GM23248 (cell line): ENCODE measurements at regions not wholly inside any gene's neighbourhood (a gene's known extent, or its start where the extent isn't known, plus 50 kb on each side); places are given as distances from the start of the nearest gene placed in this dataset.

Source experiments
- DNase-seq: peaks from one replicate; pipeline ENCODE4 v3.0.0-alpha.2; 2015
- H2AFZ ChIP-seq: fragments of 200-600 bp; sonication (generic); 2 replicates; pipeline ENCODE4 v1.6.1; 2016; ENCODE audit warnings: antibody characterized with exemption
- H3F3A ChIP-seq: fragments of 200-600 bp; sonication (generic); 2 replicates; pipeline ENCODE4 v1.6.1; 2016; ENCODE audit warnings: mild to moderate bottlenecking, antibody characterized with exemption, mixed run types; ENCODE audit not compliant: insufficient read depth
- H3K27ac ChIP-seq: fragments of 200-600 bp; sonication (generic); 2 replicates; pipeline ENCODE4 v1.5.1; 2016; ENCODE audit warnings: mild to moderate bottlenecking
- H3K27me3 ChIP-seq: fragments of 200-600 bp; sonication (generic); replicated peaks from 2 replicates; pipeline ENCODE4 v1.6.1; 2016; ENCODE audit warnings: mild to moderate bottlenecking; ENCODE audit not compliant: insufficient read depth
- H3K36me3 ChIP-seq: fragments of 200-600 bp; sonication (generic); 2 replicates; pipeline ENCODE4 v1.6.1; 2016; ENCODE audit warnings: low read depth, mild to moderate bottlenecking
- H3K4me1 ChIP-seq: fragments of 200-600 bp; sonication (generic); 2 replicates; pipeline ENCODE4 v1.6.1; 2016; ENCODE audit warnings: mild to moderate bottlenecking; ENCODE audit not compliant: insufficient read depth
- H3K4me2 ChIP-seq: fragments of 200-600 bp; sonication (generic); one replicate; pipeline ENCODE4 v1.6.1; 2016; ENCODE audit warnings: mild to moderate bottlenecking; ENCODE audit not compliant: unreplicated experiment
- H3K4me3 ChIP-seq: fragments of 200-600 bp; sonication (generic); 2 replicates; pipeline ENCODE4 v1.5.1; 2016; ENCODE audit warnings: mild to moderate bottlenecking
- H3K79me2 ChIP-seq: fragments of 200-600 bp; sonication (generic); 2 replicates; pipeline ENCODE4 v1.6.1; 2016; ENCODE audit warnings: mild to moderate bottlenecking; ENCODE audit not compliant: insufficient read depth
- H3K9ac ChIP-seq: fragments of 200-600 bp; sonication (generic); 2 replicates; pipeline ENCODE4 v1.6.1; 2016; ENCODE audit warnings: mild to moderate bottlenecking
- H3K9me2 ChIP-seq: fragments of 200-600 bp; sonication (generic); 2 replicates; pipeline ENCODE4 v1.6.1; 2016; ENCODE audit warnings: mixed run types, mild to moderate bottlenecking, moderate library complexity; ENCODE audit not compliant: insufficient read depth
- H3K9me3 ChIP-seq: fragments of 200-600 bp; sonication (generic); one replicate; pipeline ENCODE4 v1.6.1; 2017; ENCODE audit warnings: low read depth
- H4K20me1 ChIP-seq: fragments of 200-600 bp; sonication (generic); 2 replicates; pipeline ENCODE4 v1.6.0; 2016; ENCODE audit not compliant: insufficient read depth
- EZH2 ChIP-seq: fragments of 200-600 bp; sonication (generic); IDR thresholded peaks from 2 replicates; pipeline ENCODE4 v1.6.1; 2018; ENCODE audit warnings: antibody characterized with exemption, mild to moderate bottlenecking; ENCODE audit not compliant: insufficient read depth, poor library complexity, severe bottlenecking
- EZH2phosphoT487 ChIP-seq: fragments of 200-600 bp; sonication (generic); IDR thresholded peaks from 2 replicates; pipeline ENCODE4 v1.6.1; 2018; ENCODE audit warnings: antibody characterized with exemption, moderate library complexity, mild to moderate bottlenecking, low read depth; ENCODE audit not compliant: insufficient read depth
- WGBS, 2 experiments: methylation state at CpG; one replicate each; pipeline ENCODE4 v1.1.6; 2015 to 2017; ENCODE audit warnings: low lambda C conversion rate in 2 of 2, low coverage in 1 of 2; ENCODE audit errors: missing lambda C conversion rate in 2 of 2; 5-methylcytosine and 5-hydroxymethylcytosine counted together
- in situ Hi-C: fragments of 300-500 bp; cut with MboI; formaldehyde crosslinking; loops from 2 replicates; pipeline ENCODE4 v1.15.0; 2020

- H3K4me1 ChIP-seq: no peaks in the 10 kb centered on the region
- no peak overlapping the region for H3K4me2 ChIP-seq
- H3K27me3 ChIP-seq: no peaks in the 10 kb centered on the region
- H3K9me3 ChIP-seq: no peaks in the 10 kb centered on the region
- no peaks in the 10 kb centered on the region for H4K20me1 ChIP-seq
- no peaks in the 10 kb centered on the region for H3F3A ChIP-seq
- WGBS, 2 experiments: 57 to 64% methylated on average over 13 to 19 of the region's 19 CpGs
- in situ Hi-C loops: no loop called here
- H2AFZ ChIP-seq: no peak overlapping the region
- no peak overlapping the region for H3K27ac ChIP-seq
- H3K9me2 ChIP-seq: no peaks in the 10 kb centered on the region
- no peaks in the 10 kb centered on the region for H3K36me3 ChIP-seq
- TF ChIP-seq EZH2phosphoT487 (no peak), EZH2 (no peak)
- H3K79me2 ChIP-seq: no peaks in the 10 kb centered on the region
- no peak overlapping the region for H3K9ac ChIP-seq
- H3K4me3 ChIP-seq: no peak overlapping the region
- no peak for DNase-seq
Observed at GRCh38 chr12:131345521-131346436, 365.1 kb upstream of the SFSWAP start.

DNA sequence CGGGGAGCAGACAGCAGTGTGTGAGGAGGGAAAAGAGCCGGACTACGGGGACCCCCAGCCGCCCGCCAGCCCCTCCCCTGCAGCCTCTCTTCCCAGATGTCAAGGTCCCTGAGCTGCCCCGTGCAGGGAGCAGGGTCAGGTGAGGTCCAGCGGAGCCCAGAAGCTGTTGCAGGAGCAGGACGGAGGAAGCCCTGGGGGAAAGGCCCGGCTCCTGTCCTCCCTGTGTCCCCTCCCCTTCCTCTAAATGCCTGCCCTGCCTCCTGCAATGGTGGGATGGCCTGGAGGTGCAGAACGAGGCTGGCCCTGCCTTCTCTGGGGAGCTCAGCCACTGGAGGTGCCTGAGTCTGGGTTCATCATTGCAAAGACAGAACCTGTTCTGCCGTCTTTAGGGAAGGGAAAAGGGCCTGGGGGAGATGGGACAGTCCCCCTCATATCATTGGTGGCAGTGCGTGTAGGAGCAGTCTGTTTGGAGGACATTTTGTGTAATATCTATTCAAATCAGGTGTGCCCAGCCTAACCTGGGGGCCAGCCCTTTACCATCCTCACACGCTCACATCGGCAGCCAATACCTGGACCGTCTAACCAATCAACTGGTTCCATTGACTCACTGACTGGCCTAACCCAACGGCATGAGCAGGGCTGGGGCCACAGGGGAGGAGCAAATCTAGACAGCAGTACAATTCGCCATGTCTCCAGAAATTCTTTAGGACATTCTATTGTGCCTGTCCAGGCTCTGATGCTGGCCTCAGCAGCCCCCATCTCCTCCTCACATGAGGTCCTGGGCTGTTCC, 364.1 kb upstream of the SFSWAP start:
- no peaks in the 10 kb centered on the region for H3F3A ChIP-seq
- H3K4me2 ChIP-seq: no peak overlapping the region
- no peaks in the 10 kb centered on the region for H3K36me3 ChIP-seq
- H2AFZ ChIP-seq: no peak overlapping the region
- H3K79me2 ChIP-seq: no peaks in the 10 kb centered on the region
- no peak overlapping the region for H3K9ac ChIP-seq
- no peaks in the 10 kb centered on the region for H3K9me3 ChIP-seq
- H3K4me3 ChIP-seq: no peak overlapping the region
- TF ChIP-seq EZH2phosphoT487: no peak
- TF ChIP-seq EZH2: no peak
- no peaks in the 10 kb centered on the region for H3K27me3 ChIP-seq
- DNase-seq: no peak
- H4K20me1 ChIP-seq: no peaks in the 10 kb centered on the region
- H3K27ac ChIP-seq: no peak overlapping the region
- in situ Hi-C loops: no loop called here
- WGBS, 2 experiments: 32 to 34% methylated on average over 16 to 17 of the region's 17 CpGs
- H3K9me2 ChIP-seq: no peaks in the 10 kb centered on the region
- no peaks in the 10 kb centered on the region for H3K4me1 ChIP-seq

DNA sequence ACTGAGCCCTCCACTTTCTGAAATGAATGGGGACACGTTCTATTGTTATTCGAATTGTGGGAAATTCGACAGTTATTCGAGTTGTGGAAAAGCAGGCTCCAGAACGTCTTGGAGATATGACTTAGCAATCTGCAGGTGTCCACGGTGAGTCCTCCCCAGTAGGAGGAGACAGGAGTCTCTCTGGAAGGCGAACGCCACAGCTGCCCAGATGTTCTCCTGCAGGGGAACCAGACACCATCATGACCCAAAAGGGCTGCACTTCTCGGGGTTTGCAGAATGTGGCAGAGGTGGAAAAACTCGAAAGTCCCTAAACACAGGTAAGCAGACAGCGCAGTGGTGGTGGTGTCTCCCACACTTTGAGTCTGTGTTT, 363.6 kb upstream of the SFSWAP start:
- Histone ChIP-seq H3F3A (no peaks in the 10 kb centered on the region), H3K36me3 (no peaks in the 10 kb centered on the region), H3K27ac (no peak overlapping the region), H4K20me1 (no peaks in the 10 kb centered on the region), H3K27me3 (no peaks in the 10 kb centered on the region), H3K9me2 (no peaks in the 10 kb centered on the region), H2AFZ (no peak overlapping the region), H3K4me1 (no peaks in the 10 kb centered on the region), H3K9ac (no peak overlapping the region), H3K4me3 (no peak overlapping the region), H3K79me2 (no peaks in the 10 kb centered on the region), H3K9me3 (no peaks in the 10 kb centered on the region), H3K4me2 (no peak overlapping the region)
- in situ Hi-C loops: no loop called here
- TF ChIP-seq EZH2phosphoT487: no peak
- no peak for TF ChIP-seq EZH2
- DNase-seq: no peak
- 38 to 39% methylated on average over 11 of the region's 11 CpGs for WGBS, 2 experiments

- no peaks in the 10 kb centered on the region for H3F3A ChIP-seq
- no peaks in the 10 kb centered on the region for H3K36me3 ChIP-seq
- no peak overlapping the region for H2AFZ ChIP-seq
- H3K4me3 ChIP-seq: no peak overlapping the region
- no peak overlapping the region for H3K9ac ChIP-seq
- H3K27ac ChIP-seq: no peak overlapping the region
- 75 to 81% methylated on average over 7 of the region's 7 CpGs for WGBS, 2 experiments
- TF ChIP-seq EZH2phosphoT487: no peak
- TF ChIP-seq EZH2: no peak
- no peaks in the 10 kb centered on the region for H3K4me1 ChIP-seq
- H3K4me2 ChIP-seq: no peak overlapping the region
- H3K9me3 ChIP-seq: no peaks in the 10 kb centered on the region
- no peaks in the 10 kb centered on the region for H4K20me1 ChIP-seq
- no peaks in the 10 kb centered on the region for H3K27me3 ChIP-seq
- no peak for DNase-seq
- in situ Hi-C loops: no loop called here
- H3K79me2 ChIP-seq: no peaks in the 10 kb centered on the region
- H3K9me2 ChIP-seq: no peaks in the 10 kb centered on the region
Observed at GRCh38 chr12:131347732-131348131, 363.2 kb upstream of the SFSWAP start.
